Keratinocyte (primary cell): ENCODE measurements at regions not wholly inside any gene's neighbourhood (a gene's known extent, or its start where the extent isn't known, plus 50 kb on each side); places are given as distances from the start of the nearest gene placed in this dataset.

ENCODE experiments used
- DNase-seq: peaks from one replicate; pipeline ENCODE4 v3.0.0-alpha.2; 2011; ENCODE audit warnings: low read depth, missing footprints, low spot score
- FAIRE-seq: peaks from 2 replicates; lab custom pipeline; 2011; peaks lifted over from hg19 to GRCh38; lab: Jason Lieb, UNC
- H2AFZ ChIP-seq: 2 replicates; pipeline ENCODE4 v1.6.0; 2012; ENCODE audit warnings: low read length, control low read depth, inconsistent platforms; ENCODE audit not compliant: control insufficient read depth
- H3K27ac ChIP-seq: 2 replicates; pipeline ENCODE4 v1.5.1; 2011; ENCODE audit warnings: low read length; ENCODE audit not compliant: control insufficient read depth, insufficient read depth
- H3K27me3 ChIP-seq: 3 replicates; pipeline ENCODE4 v1.6.0; 2011; ENCODE audit warnings: low read length; ENCODE audit not compliant: control insufficient read depth, insufficient read depth; ENCODE audit errors: extremely low read depth
- H3K36me3 ChIP-seq, 2 experiments: 2 replicates in 1 of 2; 3 replicates in 1 of 2; pipeline ENCODE4 v1.5.1; 2011; ENCODE audit warnings: low read length in 2 of 2, mild to moderate bottlenecking in 1 of 2; ENCODE audit not compliant: control insufficient read depth in 2 of 2, insufficient read depth in 2 of 2; ENCODE audit errors: extremely low read depth in 1 of 2
- H3K4me1 ChIP-seq: 3 replicates; pipeline ENCODE4 v1.5.1; 2011; ENCODE audit warnings: low read length; ENCODE audit not compliant: control insufficient read depth, insufficient read depth; ENCODE audit errors: extremely low read depth
- H3K4me2 ChIP-seq: 3 replicates; pipeline ENCODE4 v1.6.0; 2011; ENCODE audit warnings: low read depth, low read length; ENCODE audit not compliant: control insufficient read depth, insufficient read depth; ENCODE audit errors: extremely low read depth
- H3K4me3 ChIP-seq, 3 experiments: fragments of 200-600 bp in 1 of 3; sonication (generic) in 1 of 3; 2 replicates in 2 of 3; 3 replicates in 1 of 3; pipeline ENCODE4 v1.5.1; 2011 to 2016; ENCODE audit warnings: low read length in 3 of 3, mild to moderate bottlenecking in 3 of 3, control low read depth in 2 of 3, inconsistent platforms in 1 of 3, low read depth in 1 of 3, mixed read lengths in 1 of 3, mixed run types in 1 of 3, moderate library complexity in 1 of 3; ENCODE audit not compliant: control insufficient read depth in 2 of 3, insufficient read depth in 2 of 3; ENCODE audit errors: extremely low read depth in 1 of 3
- H3K79me2 ChIP-seq: 2 replicates; pipeline ENCODE4 v1.6.0; 2012; ENCODE audit warnings: low read length; ENCODE audit not compliant: control insufficient read depth, insufficient read depth
- H3K9ac ChIP-seq: 3 replicates; pipeline ENCODE4 v1.6.0; 2011; ENCODE audit warnings: low read length; ENCODE audit not compliant: control insufficient read depth, insufficient read depth; ENCODE audit errors: extremely low read depth
- H3K9me1 ChIP-seq: 3 replicates; pipeline ENCODE4 v1.6.0; 2011; ENCODE audit warnings: low read length; ENCODE audit not compliant: control insufficient read depth, insufficient read depth; ENCODE audit errors: extremely low read depth
- H3K9me3 ChIP-seq: 2 replicates; pipeline ENCODE4 v1.5.1; 2012; ENCODE audit warnings: low read depth, low read length; ENCODE audit not compliant: control insufficient read depth
- H4K20me1 ChIP-seq: 3 replicates; pipeline ENCODE4 v1.6.0; 2011; ENCODE audit warnings: low read length; ENCODE audit not compliant: control insufficient read depth, insufficient read depth; ENCODE audit errors: extremely low read depth
- EZH2 ChIP-seq: IDR thresholded peaks from one replicate; pipeline ENCODE4 v1.6.1; 2012; ENCODE audit warnings: inconsistent platforms, mild to moderate bottlenecking, low read length, moderate library complexity
- dilution Hi-C: fragments of 300-500 bp; cut with MboI; formaldehyde crosslinking; loops from one replicate; pipeline ENCODE4 v1.7.0; 2020; ENCODE audit warnings: low sequenced_read_pairs; ENCODE audit not compliant: extremely low pct_ligation_motif_present
- TF ChIP-seq, protein P1 (sequence below), 3 experiments: IDR thresholded peaks in 1 of 3; conservative IDR thresholded peaks in 1 of 3; optimal IDR thresholded peaks in 1 of 3; 2 replicates in 2 of 3; 3 replicates in 1 of 3; pipeline versions ENCODE3 to v1.5.1; 2011; ENCODE audit warnings: low read length in 3 of 3, mild to moderate bottlenecking in 3 of 3, moderate library complexity in 2 of 3, control low read depth in 1 of 3, inconsistent platforms in 1 of 3; ENCODE audit not compliant: insufficient read depth in 2 of 3; ENCODE audit errors: extremely low read depth in 1 of 3

DNA sequence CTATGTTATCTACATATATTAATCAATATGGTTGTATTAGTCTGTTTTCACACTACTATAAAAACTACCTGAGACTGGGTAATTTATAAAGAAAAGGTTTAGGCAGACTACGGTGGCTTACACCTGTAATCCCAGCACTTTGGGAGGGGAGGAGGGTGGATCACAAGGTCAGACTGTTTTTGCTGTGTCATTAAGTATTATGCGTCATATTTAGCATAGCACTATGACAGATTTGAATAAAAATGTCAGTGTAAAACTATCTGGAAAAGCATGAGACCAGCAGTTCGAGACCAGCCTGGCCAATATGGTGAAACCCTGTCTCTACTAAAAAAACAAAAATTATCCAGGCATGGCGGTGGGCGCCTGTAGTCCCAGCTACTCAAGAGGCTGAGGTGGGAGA is 209.7 kb upstream of the ARHGAP24 start:
- H3K4me3 ChIP-seq = no peak overlapping the region
- no peaks in the 10 kb centered on the region for H3K27me3 ChIP-seq
- no peaks in the 10 kb centered on the region for H3K36me3 ChIP-seq
- no peak for FAIRE-seq
- H2AFZ ChIP-seq = no peak overlapping the region
- no peak overlapping the region for H3K4me2 ChIP-seq
- H3K4me1 ChIP-seq = no peaks in the 10 kb centered on the region
- no peaks in the 10 kb centered on the region for H3K9me3 ChIP-seq
- no peak for DNase-seq
- H3K9me1 ChIP-seq = no peaks in the 10 kb centered on the region
- dilution Hi-C loops = no loop called here
- H3K9ac ChIP-seq = no peak overlapping the region
- no peak overlapping the region for H3K27ac ChIP-seq
- no peaks in the 10 kb centered on the region for H3K79me2 ChIP-seq
- H4K20me1 ChIP-seq = no peaks in the 10 kb centered on the region
- TF ChIP-seq, protein P1, sequence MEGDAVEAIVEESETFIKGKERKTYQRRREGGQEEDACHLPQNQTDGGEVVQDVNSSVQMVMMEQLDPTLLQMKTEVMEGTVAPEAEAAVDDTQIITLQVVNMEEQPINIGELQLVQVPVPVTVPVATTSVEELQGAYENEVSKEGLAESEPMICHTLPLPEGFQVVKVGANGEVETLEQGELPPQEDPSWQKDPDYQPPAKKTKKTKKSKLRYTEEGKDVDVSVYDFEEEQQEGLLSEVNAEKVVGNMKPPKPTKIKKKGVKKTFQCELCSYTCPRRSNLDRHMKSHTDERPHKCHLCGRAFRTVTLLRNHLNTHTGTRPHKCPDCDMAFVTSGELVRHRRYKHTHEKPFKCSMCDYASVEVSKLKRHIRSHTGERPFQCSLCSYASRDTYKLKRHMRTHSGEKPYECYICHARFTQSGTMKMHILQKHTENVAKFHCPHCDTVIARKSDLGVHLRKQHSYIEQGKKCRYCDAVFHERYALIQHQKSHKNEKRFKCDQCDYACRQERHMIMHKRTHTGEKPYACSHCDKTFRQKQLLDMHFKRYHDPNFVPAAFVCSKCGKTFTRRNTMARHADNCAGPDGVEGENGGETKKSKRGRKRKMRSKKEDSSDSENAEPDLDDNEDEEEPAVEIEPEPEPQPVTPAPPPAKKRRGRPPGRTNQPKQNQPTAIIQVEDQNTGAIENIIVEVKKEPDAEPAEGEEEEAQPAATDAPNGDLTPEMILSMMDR (optimal IDR thresholded peaks at IDR 0.05 in 1 of 3, IDR thresholded peaks at IDR 0.05 in 1 of 3, conservative IDR thresholded peaks at IDR 0.05 in 1 of 3; ENCODE audit: extremely low read depth in 1 of 3, insufficient read depth in 2 of 3, low read length in 3 of 3) = no peak
- TF ChIP-seq EZH2 = no peak

DNA sequence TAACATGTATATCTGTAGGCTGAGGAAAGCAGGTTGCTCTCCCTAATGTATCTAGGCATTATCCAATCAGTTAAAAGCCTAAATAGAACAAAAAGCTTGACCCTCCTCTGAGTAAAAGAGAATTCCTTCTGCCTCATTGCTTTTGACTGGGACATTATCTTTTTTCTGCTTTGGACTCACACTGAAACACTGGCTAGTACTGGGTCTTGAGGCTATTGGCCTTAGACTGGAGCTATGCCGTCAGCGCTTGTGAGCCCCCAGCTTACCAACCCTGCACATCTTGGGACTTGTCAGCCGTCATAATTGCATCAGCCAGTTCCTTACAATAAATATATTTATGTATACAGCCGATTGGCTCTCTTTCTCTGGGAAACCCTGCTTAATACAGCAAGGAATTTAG is 206.8 kb upstream of the ARHGAP24 start:
- dilution Hi-C loops = no loop called here

More for the DNA sequence above, 206.8 kb upstream of the ARHGAP24 start:
- Histone ChIP-seq H3K27ac (no peak overlapping the region), H3K9me1 (no peaks in the 10 kb centered on the region), H3K79me2 (no peaks in the 10 kb centered on the region), H3K4me3 (no peak overlapping the region), H3K27me3 (no peaks in the 10 kb centered on the region), H3K4me2 (no peak overlapping the region), H4K20me1 (no peaks in the 10 kb centered on the region), H3K9me3 (peaks cover under 1% of the 10 kb centered on the region), H2AFZ (no peak overlapping the region), H3K36me3 (no peaks in the 10 kb centered on the region), H3K9ac (no peak overlapping the region), H3K4me1 (no peaks in the 10 kb centered on the region)
- no peak for TF ChIP-seq EZH2
- TF ChIP-seq, protein P1 (optimal IDR thresholded peaks at IDR 0.05 in 1 of 3, IDR thresholded peaks at IDR 0.05 in 1 of 3, conservative IDR thresholded peaks at IDR 0.05 in 1 of 3; ENCODE audit: extremely low read depth in 1 of 3, insufficient read depth in 2 of 3, low read length in 3 of 3) = no peak
- FAIRE-seq (no peak), DNase-seq (no peak)
